ENCODE measurements at regions not wholly inside any gene's neighbourhood (a gene's known extent, or its start where the extent isn't known, plus 50 kb on each side); places are given as distances from the start of the nearest gene placed in this dataset.

DNA sequence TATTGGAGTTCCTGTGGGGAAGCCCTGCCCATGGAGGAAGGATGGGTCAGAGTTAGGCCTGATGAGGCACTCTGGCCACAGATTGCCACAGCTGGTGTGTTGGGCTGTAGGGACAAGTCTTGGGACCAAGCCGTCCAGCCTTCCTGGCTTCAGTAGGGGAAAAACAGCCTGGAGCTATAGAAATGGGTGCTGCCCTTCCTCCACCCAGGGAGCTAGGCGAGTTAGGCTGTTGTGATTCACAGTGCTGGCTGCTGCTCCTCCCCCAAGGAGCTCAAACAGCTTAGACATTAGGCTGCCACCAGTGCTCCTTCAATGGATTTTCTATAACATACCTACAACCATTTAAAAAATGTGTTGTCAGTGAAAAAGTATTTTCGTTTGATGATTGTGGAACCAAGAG lies 274.3 kb downstream of the RPL10L start:
- WGBS, 2 experiments (ENCODE audit: low coverage in 1 of 2, low lambda C conversion rate in 2 of 2, missing lambda C conversion rate in 2 of 2), result 16 to 24% methylated on average over 3 of the region's 3 CpGs
- in situ Hi-C loops (cut with MboI), result no loop called here
- no peaks in the 10 kb centered on the region for H4K20me1 ChIP-seq (ENCODE audit: insufficient read depth)
- H3K27me3 ChIP-seq (replicated peaks; ENCODE audit: insufficient read depth), result no peaks in the 10 kb centered on the region
- peaks cover 6% of the 10 kb centered on the region for H3K9me3 ChIP-seq (ENCODE audit: low read depth)
- H3K4me3 ChIP-seq, result no peak overlapping the region
- no peaks in the 10 kb centered on the region for H3K4me1 ChIP-seq (ENCODE audit: insufficient read depth)
- H3K9me2 ChIP-seq (ENCODE audit: insufficient read depth), result no peaks in the 10 kb centered on the region
- H3K79me2 ChIP-seq (ENCODE audit: insufficient read depth), result no peaks in the 10 kb centered on the region
- DNase-seq, result no peak
- no peaks in the 10 kb centered on the region for H3F3A ChIP-seq (ENCODE audit: insufficient read depth)
- H3K36me3 ChIP-seq (ENCODE audit: low read depth), result no peaks in the 10 kb centered on the region
- no peak overlapping the region for H2AFZ ChIP-seq
- TF ChIP-seq EZH2phosphoT487 (IDR thresholded peaks at IDR 0.05; ENCODE audit: insufficient read depth, low read depth) (no peak), EZH2 (IDR thresholded peaks at IDR 0.05; ENCODE audit: insufficient read depth, poor library complexity, severe bottlenecking) (no peak)
- no peak overlapping the region for H3K4me2 ChIP-seq (ENCODE audit: unreplicated experiment)
- no peak overlapping the region for H3K9ac ChIP-seq
- H3K27ac ChIP-seq, result no peak overlapping the region

DNA sequence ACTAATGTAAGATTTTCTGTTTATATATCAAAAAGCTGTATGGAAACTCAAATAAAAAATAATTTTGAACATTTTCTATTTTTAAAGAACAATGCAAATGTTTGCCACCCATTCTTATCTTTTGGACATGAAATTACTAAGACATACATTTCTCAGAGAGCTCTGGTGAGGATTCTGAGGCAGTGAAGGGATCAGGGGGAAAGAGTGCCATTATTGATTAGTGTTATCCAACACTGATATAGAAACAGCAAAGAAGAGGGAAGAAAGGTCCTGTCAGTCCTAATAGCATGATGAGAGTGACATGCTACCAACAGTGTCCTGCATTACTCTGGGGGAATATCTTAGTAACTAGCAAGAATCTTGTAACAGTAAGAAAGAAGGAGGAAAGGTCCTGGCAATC lies 282.2 kb downstream of the RPL10L start:
- H3K9me3 ChIP-seq (ENCODE audit: low read depth), result no peaks in the 10 kb centered on the region
- H2AFZ ChIP-seq, result no peak overlapping the region
- H3K4me1 ChIP-seq (ENCODE audit: insufficient read depth), result no peaks in the 10 kb centered on the region
- H3K27me3 ChIP-seq (replicated peaks; ENCODE audit: insufficient read depth), result no peaks in the 10 kb centered on the region
- TF ChIP-seq EZH2 (IDR thresholded peaks at IDR 0.05; ENCODE audit: insufficient read depth, poor library complexity, severe bottlenecking) (no peak), EZH2phosphoT487 (IDR thresholded peaks at IDR 0.05; ENCODE audit: insufficient read depth, low read depth) (no peak)
- DNase-seq, result no peak
- no peaks in the 10 kb centered on the region for H3K9me2 ChIP-seq (ENCODE audit: insufficient read depth)
- H3K9ac ChIP-seq, result no peak overlapping the region
- H3K4me3 ChIP-seq, result no peak overlapping the region
- in situ Hi-C loops (cut with MboI), result no loop called here
- H3K79me2 ChIP-seq (ENCODE audit: insufficient read depth), result no peaks in the 10 kb centered on the region
- no peak overlapping the region for H3K27ac ChIP-seq
- H4K20me1 ChIP-seq (ENCODE audit: insufficient read depth), result no peaks in the 10 kb centered on the region
- no peaks in the 10 kb centered on the region for H3K36me3 ChIP-seq (ENCODE audit: low read depth)
- H3F3A ChIP-seq (ENCODE audit: insufficient read depth), result no peaks in the 10 kb centered on the region
- H3K4me2 ChIP-seq (ENCODE audit: unreplicated experiment), result no peak overlapping the region

DNA sequence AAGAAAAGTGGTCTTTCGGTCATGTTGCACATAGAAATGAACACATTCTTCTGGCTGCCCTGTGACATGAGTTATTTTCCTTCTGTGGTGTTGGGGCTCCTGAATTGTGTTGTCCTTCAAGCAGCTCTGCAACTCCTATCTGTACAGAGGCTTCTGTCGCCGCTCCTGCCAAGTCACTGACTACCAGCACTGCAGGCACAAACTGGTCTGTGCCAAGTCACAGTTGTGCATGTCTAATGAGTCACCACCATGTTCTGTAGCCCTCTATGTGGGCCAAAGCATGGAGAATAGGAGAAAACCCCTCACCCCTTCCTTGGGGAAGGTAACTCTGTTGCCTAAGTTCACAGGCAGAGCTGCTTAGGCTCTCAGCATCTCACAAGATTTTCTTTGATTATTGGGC lies 283.3 kb downstream of the RPL10L start:
- Histone ChIP-seq H4K20me1 (ENCODE audit: insufficient read depth) (no peaks in the 10 kb centered on the region), H3K36me3 (ENCODE audit: low read depth) (no peaks in the 10 kb centered on the region), H3K9me3 (ENCODE audit: low read depth) (no peaks in the 10 kb centered on the region), H3K9ac (no peak overlapping the region), H2AFZ (no peak overlapping the region), H3K27ac (no peak overlapping the region), H3F3A (ENCODE audit: insufficient read depth) (no peaks in the 10 kb centered on the region), H3K4me1 (ENCODE audit: insufficient read depth) (no peaks in the 10 kb centered on the region), H3K4me3 (no peak overlapping the region), H3K9me2 (ENCODE audit: insufficient read depth) (no peaks in the 10 kb centered on the region), H3K79me2 (ENCODE audit: insufficient read depth) (no peaks in the 10 kb centered on the region), H3K4me2 (ENCODE audit: unreplicated experiment) (no peak overlapping the region), H3K27me3 (replicated peaks; ENCODE audit: insufficient read depth) (no peaks in the 10 kb centered on the region)
- 17 to 31% methylated on average over 3 of the region's 3 CpGs for WGBS, 2 experiments (ENCODE audit: low coverage in 1 of 2, low lambda C conversion rate in 2 of 2, missing lambda C conversion rate in 2 of 2)
- no peak for TF ChIP-seq EZH2 (IDR thresholded peaks at IDR 0.05; ENCODE audit: insufficient read depth, poor library complexity, severe bottlenecking)
- no peak for TF ChIP-seq EZH2phosphoT487 (IDR thresholded peaks at IDR 0.05; ENCODE audit: insufficient read depth, low read depth)
- in situ Hi-C loops (cut with MboI), result no loop called here
- DNase-seq, result no peak

- TF ChIP-seq EZH2 (IDR thresholded peaks at IDR 0.05; ENCODE audit: insufficient read depth, poor library complexity, severe bottlenecking), result no peak
- no peak for TF ChIP-seq EZH2phosphoT487 (IDR thresholded peaks at IDR 0.05; ENCODE audit: insufficient read depth, low read depth)
- no peak overlapping the region for H3K4me3 ChIP-seq
- no peaks in the 10 kb centered on the region for H4K20me1 ChIP-seq (ENCODE audit: insufficient read depth)
- no peaks in the 10 kb centered on the region for H3K9me2 ChIP-seq (ENCODE audit: insufficient read depth)
- no peak overlapping the region for H3K27ac ChIP-seq
- in situ Hi-C loops (cut with MboI), result no loop called here
- no peak overlapping the region for H2AFZ ChIP-seq
- H3K9ac ChIP-seq, result no peak overlapping the region
- H3K79me2 ChIP-seq (ENCODE audit: insufficient read depth), result no peaks in the 10 kb centered on the region
- H3K9me3 ChIP-seq (ENCODE audit: low read depth), result no peaks in the 10 kb centered on the region
- H3F3A ChIP-seq (ENCODE audit: insufficient read depth), result no peaks in the 10 kb centered on the region
- no peaks in the 10 kb centered on the region for H3K27me3 ChIP-seq (replicated peaks; ENCODE audit: insufficient read depth)
- DNase-seq, result no peak
- H3K36me3 ChIP-seq (ENCODE audit: low read depth), result no peaks in the 10 kb centered on the region
- no peaks in the 10 kb centered on the region for H3K4me1 ChIP-seq (ENCODE audit: insufficient read depth)
- no peak overlapping the region for H3K4me2 ChIP-seq (ENCODE audit: unreplicated experiment)
- WGBS, 2 experiments (ENCODE audit: low coverage in 1 of 2, low lambda C conversion rate in 2 of 2, missing lambda C conversion rate in 2 of 2), result 0 to 7% methylated on average over 1 of the region's 1 CpG
Measured at GRCh38 chr14:46352844-46353243, 298.7 kb downstream of the RPL10L start.

DNA sequence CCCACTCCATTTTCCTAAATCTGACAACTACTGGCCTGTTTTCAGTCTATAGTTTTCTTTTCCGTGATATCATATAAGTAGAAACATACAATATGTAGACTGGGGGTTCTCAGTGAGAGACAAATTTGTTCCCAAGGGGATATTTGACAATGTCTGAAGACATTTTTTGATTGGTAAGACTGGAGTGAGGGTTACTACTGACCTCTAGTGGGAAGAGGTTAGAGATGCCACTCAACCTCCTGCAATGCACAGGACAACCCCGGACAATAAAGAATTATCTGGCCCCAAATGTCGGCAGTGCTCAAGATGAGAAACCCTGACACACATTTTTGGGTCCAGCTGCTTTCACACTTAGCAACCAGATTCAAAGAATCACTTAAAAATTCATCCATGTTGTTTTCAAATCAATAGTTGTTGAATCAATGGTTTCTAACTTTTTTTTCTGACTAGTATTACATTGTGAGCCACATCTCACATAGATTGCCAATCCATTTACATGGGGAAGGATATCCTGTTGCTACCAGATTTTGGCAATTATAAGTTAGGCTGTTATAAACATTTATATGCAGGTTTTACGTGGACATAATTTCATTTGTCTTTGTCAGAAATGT lies 307.1 kb downstream of the RPL10L start:
- H3K9ac ChIP-seq, result no peak overlapping the region
- WGBS, 2 experiments (ENCODE audit: low coverage in 1 of 2, low lambda C conversion rate in 2 of 2, missing lambda C conversion rate in 2 of 2), result 3 to 6% methylated on average over 4 of the region's 4 CpGs
- TF ChIP-seq EZH2phosphoT487 (IDR thresholded peaks at IDR 0.05; ENCODE audit: insufficient read depth, low read depth) (no peak), EZH2 (IDR thresholded peaks at IDR 0.05; ENCODE audit: insufficient read depth, poor library complexity, severe bottlenecking) (no peak)
- no peaks in the 10 kb centered on the region for H3K9me2 ChIP-seq (ENCODE audit: insufficient read depth)
- H2AFZ ChIP-seq, result no peak overlapping the region
- DNase-seq, result peak; percentile 53
- H3K79me2 ChIP-seq (ENCODE audit: insufficient read depth), result no peaks in the 10 kb centered on the region
- H4K20me1 ChIP-seq (ENCODE audit: insufficient read depth), result no peaks in the 10 kb centered on the region
- no peak overlapping the region for H3K27ac ChIP-seq
- in situ Hi-C loops (cut with MboI), result no loop called here
- no peaks in the 10 kb centered on the region for H3F3A ChIP-seq (ENCODE audit: insufficient read depth)
- H3K4me3 ChIP-seq, result no peak overlapping the region
- H3K9me3 ChIP-seq (ENCODE audit: low read depth), result no peaks in the 10 kb centered on the region
- no peaks in the 10 kb centered on the region for H3K4me1 ChIP-seq (ENCODE audit: insufficient read depth)
- no peak overlapping the region for H3K4me2 ChIP-seq (ENCODE audit: unreplicated experiment)
- H3K36me3 ChIP-seq (ENCODE audit: low read depth), result no peaks in the 10 kb centered on the region
- no peaks in the 10 kb centered on the region for H3K27me3 ChIP-seq (replicated peaks; ENCODE audit: insufficient read depth)
